ENCODE measurements at regions not wholly inside any gene's neighbourhood (a gene's known extent, or its start where the extent isn't known, plus 50 kb on each side); places are given as distances from the start of the nearest gene placed in this dataset.

DNA sequence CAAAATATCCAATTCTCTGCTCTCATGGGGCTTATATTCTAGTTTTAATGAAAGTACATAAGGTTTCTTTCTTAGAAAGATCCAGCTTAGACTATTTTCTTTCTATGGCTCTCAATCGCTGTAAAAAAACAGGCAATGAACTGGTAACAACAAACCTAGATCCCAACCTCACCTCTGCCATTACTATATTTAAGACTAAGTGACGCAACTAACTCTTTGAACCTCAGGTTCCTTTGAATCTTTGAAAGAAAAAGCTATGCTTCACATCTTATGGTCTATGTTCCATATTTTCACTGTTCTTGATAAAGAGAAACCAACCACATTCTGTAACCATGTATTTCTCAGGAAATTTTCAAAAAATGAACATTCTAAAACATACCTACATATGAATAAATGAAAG is 88.5 kb downstream of the ELAPOR2 start:
- no peak for DNase-seq

DNA sequence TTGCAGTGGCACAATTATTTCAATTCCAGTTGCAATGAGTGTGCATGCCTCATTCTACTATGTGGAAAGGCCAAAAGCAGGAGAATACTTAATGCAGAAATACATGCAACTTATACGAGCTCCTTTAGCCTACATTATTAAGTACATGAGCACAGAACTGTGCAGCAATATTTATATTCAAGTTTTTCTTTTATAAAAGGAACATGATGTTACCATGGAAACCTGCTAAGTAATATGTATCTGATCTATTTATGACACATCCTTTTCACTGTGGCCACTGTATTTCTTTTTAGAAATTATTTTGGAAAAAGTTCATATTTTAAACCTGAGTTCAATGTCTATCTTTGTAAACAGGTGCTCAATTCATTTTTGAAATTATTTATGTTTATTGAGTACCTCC is 88.9 kb downstream of the ELAPOR2 start:
- no peak for DNase-seq

DNA sequence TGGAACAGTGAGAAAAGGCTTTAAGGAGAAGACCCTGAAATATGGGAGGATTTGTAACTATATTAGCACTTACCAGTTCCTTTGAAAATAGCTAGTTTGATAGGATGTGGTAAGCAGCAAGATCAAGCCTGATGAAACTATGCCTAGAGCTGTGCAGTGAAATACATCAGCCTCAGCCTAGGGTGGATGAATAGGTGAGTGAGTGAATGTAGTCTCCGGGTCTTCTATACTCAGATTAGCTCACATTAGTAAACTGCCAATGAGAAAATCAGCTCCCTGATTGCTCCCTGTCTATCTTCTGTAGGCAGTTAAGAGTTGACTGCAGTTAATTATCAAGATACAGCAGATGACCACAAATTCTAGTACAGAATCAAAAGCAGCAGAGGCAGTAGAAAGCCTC is 89.6 kb downstream of the ELAPOR2 start:
- DNase-seq, result no peak

DNA sequence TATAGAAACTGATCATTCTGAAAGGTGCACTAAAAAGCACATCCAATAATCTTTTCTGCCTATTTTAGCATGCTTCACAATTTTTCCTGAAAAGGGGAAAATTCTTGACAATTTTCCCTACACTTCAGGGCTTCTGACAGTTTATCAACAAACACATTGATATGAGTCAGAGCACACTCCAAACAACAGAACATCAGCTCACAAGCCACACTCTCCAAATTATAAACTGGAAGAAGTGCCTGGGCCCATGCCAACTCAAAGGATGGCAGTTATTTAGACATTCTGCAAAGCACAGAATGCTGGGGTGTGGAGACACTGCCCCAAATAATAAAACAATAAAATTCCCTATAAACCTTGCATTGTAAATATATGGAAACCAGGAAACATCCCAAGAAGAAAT is 90.8 kb downstream of the ELAPOR2 start:
- no peak for DNase-seq

DNA sequence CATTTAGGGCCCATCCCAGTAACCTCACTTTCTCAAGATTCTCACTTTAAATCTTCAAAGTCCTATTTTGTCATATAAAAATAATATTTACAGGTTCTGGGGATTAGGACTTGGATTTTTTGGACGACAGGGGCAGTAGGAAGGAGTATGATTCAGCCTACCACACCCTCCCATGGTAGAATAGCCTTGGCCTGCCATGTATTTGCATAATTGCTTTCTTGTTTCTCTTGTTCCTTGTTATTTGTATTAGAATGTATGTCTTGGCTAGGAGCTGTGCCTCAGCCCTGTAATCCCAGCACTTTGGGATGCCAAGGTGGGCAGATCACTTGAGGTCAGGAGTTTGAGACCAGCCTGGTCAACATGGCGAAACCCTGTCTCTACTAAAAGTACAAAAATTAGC is 92.5 kb downstream of the ELAPOR2 start:
- DNase-seq, result no peak

DNA sequence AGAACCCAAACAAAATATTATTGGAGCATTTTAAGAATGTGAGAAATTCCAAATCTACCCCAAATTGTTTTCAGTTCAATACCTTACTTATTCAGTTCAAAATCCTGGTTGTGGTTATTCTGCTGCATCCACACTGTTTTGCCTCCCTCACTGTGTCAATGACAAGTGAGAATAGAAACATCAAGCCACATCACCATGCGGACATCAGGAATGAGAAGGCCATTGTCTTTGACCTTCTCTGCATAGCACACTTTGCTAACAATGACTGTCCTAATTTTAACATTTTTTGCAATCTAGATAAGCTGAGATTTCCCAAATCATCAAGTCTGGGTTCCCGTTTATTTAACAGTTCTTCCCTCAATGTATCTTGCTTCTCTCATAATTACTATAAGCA is 93.7 kb downstream of the ELAPOR2 start:
- DNase-seq, result no peak

DNA sequence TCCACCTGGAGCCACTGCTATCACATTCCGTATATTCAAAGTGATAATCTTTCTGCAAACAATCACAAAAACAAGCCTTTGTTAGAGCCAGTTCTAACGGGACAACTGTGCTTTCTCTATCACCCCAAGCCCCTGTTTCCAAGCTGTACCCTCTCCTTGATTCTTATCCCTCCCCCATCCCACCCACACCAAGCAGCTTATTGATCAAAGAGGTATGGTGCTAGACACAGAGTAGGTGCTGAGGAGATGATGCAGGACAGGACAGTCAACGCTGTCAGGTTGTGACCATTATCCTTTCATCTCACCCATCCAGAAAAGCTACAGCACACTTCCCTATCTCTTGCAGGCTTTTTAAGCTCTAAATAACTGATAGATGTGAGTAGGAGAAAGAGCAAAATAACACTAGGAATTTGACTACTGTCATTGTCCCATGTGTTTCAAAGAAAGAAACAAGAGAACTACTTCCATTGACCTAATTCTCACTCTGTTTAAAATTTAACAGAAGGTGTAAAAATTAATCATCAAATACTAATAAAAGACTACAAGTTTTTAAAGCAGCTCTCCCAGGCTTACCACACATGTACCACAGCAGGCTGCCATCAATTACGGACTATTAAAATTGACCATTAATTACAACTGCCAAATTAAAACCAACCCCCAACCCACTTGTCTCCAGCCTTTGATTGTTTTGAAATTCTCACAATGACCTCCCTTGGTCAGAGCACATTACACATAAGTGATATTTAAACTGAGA is 94.3 kb downstream of the ELAPOR2 start:
- no peak for DNase-seq

DNA sequence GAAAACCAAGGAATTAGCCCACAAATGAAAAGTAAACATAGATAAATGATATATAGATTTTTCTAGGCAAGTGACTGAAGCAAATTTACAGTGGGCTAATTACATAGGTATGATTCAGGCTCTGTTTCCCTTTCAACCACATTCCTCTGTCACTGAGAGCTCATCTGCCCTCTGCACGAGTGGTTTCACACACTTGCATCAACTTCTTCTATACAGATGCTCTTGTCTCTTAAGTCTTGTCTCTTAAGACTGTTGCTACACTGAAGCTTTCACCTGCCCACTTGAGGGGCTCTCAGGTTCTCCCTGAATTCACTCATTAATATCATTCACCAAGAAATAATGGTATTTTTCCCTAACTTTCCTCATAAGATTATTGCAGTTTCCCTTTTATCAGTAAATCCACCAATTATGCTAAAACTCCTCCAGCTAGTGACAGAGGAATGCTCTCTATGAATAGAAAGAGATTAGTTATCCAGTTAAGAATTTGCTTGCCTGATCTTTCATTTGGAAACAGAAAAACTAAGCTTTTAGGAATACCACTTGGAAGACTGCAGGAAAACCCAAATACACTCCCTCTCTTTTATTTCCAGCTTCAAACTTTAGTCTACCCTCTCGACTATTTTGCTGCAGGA is 95.7 kb downstream of the ELAPOR2 start:
- no peak for DNase-seq

DNA sequence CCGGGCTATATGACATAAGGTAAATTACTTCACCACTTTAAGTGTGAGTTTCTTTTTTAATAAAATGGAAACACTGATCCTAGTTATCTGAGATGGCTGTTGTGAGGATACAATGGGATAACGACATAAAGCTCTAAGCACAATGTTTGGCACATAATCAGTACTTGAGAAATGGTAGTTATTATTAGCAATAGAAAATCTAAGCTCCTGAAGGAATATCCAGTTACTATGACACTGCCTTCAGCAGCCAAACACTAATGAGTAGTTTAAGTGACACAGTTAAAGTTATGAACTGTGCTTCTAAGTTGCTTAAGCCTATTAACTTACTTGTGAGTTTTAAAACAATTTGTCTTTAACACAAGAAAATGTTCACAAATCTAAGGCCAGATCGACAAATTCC is 96.8 kb downstream of the ELAPOR2 start:
- no peak for DNase-seq

DNA sequence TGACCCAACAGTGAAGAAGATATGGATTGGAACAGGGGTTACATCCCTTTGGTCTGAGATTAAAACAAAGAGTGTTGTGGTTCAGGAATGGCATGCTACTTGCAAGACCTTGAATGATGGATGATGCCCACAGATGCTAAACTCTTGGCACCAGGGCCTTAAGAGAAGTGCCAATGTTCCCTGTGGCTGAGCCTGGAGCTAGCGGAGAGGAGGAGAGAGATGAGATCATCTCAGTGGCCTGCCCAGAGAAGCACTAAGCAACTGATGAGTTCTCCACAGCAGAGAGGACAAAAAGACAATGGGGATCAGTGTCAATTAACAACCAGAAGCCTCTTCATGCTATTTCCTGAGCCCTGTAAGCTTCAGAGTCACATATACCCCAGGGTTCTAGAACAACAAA is 97.8 kb downstream of the ELAPOR2 start:
- DNase-seq, result no peak

DNA sequence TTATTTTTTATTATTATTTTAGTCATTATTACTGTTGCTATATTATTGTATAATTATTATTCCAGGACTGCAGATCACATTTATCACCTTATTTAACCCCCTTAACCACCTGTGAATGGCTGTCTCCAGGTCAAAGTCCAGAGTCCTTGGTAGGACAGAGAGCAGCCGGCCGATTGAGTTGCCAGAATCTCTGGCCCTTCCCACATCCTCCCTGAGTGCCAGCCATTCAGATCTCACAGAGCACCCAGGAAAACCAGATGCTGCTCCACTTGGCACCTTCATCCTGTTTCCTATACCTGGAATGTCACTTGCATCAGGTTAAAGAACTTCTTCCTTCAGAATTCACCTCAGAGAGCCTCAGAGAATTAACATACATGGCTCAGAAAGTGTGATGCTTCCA is 101.1 kb downstream of the ELAPOR2 start:
- no peak for DNase-seq

DNA sequence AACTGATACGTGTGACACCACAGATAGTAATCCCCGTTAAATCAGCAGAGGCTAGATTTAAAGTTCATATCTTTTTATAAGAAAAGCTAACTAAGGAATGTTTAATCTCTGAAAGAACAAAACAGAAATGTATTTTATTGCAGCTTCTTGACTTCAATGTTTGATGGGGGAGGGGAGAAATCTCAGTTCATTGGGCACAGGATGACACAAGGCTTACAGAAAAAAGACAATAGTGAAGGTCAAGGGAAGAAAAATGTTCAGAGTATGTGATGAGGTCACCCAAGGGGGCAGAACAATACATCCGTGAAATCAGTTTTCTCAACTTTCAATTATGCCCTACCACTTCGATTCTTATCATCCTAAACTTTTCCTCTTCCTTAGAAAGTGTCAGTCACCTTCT is 102.9 kb downstream of the ELAPOR2 start:
- no peak for DNase-seq

DNA sequence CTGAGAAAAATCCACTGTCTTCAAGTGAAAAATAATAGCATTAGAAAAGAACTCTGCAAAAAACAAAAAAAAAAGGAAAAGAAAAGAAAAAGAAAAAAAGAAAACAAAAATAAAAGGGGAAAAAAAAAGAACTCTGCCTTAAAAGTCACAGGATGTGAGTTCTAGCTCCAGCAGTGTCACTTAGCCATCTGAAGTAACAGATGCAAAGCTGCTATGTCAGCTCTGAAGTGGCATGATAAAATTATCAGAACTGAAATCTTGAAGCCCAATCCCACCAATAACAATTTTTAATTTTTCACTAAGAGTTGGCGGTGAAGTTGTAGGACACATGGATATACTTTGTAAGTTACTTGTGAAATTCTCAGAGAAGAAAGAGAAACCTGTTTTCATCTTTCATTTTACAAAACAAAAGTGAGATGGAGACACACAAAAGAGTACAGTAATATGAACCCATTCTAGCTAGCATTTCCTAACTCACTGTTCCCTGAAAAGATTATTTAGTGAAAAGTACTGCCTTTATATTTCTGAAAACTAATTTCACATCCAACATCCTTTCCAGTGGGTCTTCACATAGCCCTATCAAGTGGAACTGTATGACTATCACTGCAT is 103.5 kb downstream of the ELAPOR2 start:
- DNase-seq, result no peak

DNA sequence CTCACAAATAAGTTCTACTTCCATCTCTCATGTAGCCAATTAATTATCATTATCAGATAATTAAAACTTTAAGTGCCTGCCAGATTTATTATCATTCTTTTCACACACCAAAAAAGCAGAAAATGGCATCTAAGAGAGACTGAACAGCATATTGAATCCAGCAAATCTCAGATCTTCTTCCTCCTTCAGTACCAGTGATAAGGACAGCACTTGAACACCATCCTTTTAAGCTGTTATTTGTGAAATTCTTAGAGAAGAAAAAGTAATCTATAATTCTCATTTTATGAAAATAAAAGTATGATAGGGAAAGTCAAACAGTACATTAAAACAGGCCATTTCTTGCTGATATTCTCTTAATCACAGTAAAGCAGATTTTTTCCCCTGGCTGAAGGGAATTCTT is 104.5 kb downstream of the ELAPOR2 start:
- DNase-seq, result no peak

DNA sequence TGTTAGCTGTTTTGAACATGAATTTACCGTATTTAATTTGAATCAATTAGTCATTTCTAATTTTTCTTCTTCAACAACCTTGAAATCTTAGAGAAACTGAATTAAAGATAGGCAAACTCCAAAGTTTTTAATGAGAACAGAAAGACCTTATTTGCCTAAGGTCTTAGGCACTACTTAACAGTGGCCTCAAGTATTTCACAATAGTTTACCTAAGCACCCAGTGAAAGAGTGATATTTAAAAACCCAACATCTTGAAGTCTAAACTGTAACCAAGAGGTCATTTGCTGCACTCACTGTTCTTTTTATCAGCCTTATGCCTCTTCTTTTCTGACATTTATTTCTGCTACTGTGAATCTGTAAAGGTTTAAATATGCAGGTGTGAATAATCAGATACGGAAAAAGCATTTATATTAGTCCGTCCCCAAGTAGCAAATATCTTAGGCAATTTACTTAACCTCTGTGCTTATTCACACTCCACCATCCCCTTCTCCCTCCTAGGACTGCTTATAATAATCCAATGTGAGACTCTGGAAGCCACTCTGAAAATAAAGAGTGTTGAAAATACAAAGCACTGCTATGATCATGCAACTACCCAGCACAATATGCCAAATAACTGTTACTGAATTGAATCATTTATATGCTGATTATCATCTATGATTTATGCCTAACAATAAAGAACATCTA is 105.7 kb downstream of the ELAPOR2 start:
- no peak for DNase-seq

DNA sequence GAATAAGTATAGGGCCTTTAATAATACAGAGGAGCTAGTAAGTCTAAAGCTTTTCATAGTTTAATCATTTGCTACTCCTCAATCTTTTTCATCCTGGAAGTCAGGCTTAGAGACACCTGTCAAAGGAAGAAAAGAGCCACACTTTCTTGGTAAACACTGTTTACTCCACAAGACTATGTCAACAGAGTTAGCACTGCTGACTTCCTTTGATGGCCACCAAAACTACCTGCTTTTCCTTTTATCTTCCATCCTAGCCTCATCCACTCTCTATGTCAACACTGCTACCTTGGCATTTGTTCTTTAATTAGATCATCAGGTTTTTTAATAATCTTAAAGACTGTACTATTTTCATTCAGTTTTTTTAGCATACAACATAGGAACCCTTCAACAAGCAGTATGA is 106.2 kb downstream of the ELAPOR2 start:
- no peak for DNase-seq

DNA sequence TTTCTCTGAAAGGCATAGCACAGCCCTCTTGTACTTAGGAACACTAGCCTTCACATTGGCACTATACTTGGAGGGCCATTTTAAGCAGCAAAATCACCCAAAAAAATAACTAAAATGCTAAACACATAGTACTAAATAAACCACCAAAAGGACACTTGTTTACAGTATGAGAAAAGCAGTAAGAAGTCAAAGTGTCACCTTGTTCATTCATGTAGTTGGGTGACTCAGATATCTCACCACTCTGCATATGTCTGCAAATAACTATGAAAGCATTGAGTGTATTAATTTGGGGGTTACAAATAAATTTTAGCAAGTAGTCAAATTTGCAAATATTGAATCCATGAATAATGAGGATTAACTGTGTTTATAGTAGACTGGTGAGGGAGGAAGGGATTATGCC is 107.6 kb downstream of the ELAPOR2 start:
- DNase-seq, result no peak

DNA sequence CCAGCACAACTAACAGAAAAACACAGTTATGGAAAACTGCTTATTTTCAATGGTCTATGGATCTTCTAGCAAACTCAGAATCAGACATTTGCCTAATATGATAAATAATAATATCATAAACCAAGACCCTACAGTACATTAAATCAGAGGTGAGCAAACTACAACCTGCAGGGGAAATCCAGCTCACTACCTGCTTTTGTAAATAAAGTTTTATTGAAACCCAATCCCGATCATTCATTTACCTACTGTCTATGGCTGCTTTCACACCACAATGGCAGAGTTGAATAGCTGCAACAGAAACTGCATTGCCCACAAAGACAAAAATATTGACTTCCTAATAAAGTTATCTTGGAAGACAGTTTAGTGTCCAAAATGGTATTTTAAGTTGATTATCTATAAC is 108.5 kb downstream of the ELAPOR2 start:
- no peak for DNase-seq

DNA sequence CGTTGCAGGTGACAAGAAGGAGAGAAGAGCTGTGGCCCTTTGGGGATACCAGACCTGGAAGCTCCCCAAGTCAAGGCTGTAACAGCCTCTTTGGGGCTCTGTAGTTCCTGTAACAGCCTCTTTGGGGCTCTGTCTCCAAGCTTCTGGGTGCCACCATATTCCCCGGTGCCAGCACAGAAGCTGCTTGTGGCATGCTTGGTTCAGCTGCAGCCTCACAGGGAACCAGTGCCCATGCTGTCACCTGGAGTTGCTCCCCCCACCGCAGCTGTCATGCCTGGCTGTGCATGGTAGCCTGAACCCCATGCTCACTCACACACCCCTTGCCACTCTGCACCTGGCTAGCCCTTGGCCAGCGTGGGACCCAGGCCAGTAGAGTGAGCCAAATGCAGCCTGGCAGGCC is 109.1 kb downstream of the ELAPOR2 start:
- no peak for DNase-seq

DNA sequence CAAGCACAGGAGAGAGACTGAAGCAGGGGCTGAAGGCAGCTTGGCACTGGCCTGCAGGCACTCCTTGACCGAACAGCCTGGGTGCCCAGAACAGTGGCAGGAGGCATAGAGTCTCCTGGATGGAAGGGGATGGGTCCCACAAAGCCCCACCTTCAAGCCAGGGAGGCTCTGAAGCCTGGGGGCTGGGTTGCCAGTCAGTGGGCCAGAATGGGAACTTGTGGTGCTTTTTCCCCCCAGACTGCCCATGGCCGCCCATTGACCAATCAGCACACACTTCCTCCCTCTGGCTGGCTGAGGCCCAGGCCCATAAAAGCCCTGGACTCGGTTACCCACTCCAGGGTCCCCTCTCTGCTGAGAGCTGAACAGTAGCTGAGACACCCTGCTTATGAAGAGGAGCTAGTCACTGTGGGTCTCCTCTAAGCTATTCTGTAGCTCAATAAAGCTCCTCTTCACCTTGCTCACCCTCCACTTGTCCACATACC is 109.6 kb downstream of the ELAPOR2 start:
- DNase-seq, result no peak

DNA sequence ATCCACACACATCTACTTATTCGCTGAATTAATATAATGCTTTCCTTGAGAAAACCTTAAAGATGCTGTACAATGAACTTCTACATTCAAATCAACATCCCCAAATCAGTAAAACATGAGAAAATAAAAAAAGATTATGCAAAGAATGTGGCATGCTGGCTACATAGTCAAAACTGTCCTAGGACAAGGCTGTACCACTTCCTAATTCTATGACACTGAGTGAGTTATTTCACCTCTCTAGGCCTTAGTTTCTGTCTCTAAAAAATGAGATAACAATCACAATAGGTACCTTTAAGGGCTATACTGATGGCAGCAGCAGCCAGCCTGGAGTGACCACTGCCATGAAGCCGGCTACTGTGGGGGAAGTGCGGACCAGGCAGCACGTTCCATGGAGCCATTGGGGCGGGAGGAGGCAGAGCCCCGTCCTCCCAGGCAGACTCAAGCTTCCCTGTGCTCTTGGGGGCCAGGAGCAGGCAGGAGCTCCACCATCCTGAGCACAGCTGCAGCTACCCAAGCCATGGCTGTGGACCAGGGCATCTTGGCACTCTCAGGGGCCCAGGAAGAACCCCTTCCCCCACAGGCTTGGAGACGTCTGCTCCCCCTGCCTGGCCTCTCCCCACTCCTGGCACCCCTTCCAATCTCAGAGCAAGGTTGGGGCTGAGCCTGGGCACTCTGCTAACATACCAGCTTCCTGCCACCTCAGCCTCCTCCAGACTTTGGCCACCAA is 110.2 kb downstream of the ELAPOR2 start:
- no peak for DNase-seq

DNA sequence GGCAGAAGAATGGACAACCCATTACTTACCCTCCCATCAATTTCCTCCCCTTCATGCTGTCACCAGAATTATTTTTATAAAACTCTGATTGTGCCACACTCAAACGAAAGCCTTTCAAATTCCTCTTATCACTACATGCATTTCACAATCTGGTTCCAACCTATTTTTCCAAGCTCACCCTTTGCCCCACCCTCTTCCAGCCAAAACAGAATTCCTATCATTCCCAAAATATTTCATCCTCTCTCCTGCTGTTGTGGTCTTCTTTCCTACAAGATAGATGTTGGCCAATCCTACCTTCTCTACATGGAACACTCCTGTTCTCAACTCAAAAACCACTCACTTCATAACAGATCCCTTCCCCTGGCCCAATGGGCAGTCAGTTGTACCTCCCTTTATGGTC is 111.5 kb downstream of the ELAPOR2 start:
- no peak for DNase-seq

DNA sequence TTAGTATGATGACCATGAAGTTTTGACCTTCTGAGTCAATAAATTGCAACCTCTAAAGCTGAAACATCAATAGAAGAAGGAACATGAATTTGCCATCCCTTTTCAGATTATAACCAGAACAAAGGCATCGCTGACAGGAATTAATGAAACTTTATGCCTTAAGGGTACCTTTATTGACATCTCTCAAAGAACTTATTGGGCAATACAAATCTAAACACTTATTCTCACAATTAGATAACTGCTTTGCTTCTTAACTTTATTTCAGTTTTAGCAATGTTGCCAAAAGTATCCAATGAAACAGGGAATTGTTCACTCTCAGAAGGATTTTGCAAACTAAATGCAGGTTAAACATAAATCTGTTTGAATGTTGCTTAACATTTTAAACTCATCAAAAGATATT is 116.0 kb downstream of the ELAPOR2 start:
- DNase-seq, result no peak
